Calu3 (cell line): ENCODE measurements at regions not wholly inside any gene's neighbourhood (a gene's known extent, or its start where the extent isn't known, plus 50 kb on each side); places are given as distances from the start of the nearest gene placed in this dataset.

Source experiments
- BruUV-seq: library from RNA; stranded (reverse); fragments of 400-500 nt; replicated peaks from 2 replicates; lab custom pipeline; 2021; lab: Mats Ljungman, UMichigan
- CTCF ChIA-PET: fragments of 300-600 bp; sonication (Branson Sonifier 250); formaldehyde crosslinking; loops from one replicate; lab custom pipeline; 2022; ENCODE audit warnings: antibody characterized with exemption; lab: Charles Lee
- DNase-seq: peaks from one replicate; pipeline ENCODE4 v3.0.0; 2022
- H3K27ac Mint-ChIP-seq: one replicate; pipeline ENCODE4 v1.8.0; 2022; ENCODE audit warnings: mixed read lengths; ENCODE audit not compliant: unreplicated experiment
- H3K27me3 Mint-ChIP-seq: one replicate; pipeline ENCODE4 v1.8.0; 2022; ENCODE audit warnings: mixed read lengths; ENCODE audit not compliant: unreplicated experiment
- H3K36me3 Mint-ChIP-seq: one replicate; pipeline ENCODE4 v1.8.0; 2022; ENCODE audit warnings: mild to moderate bottlenecking, moderate library complexity, mixed read lengths; ENCODE audit not compliant: insufficient read depth, unreplicated experiment
- H3K4me1 Mint-ChIP-seq: one replicate; pipeline ENCODE4 v1.8.0; 2022; ENCODE audit warnings: mild to moderate bottlenecking, low read depth, mixed read lengths; ENCODE audit not compliant: unreplicated experiment
- H3K4me3 Mint-ChIP-seq: one replicate; pipeline ENCODE4 v1.8.0; 2022; ENCODE audit warnings: mild to moderate bottlenecking, low read depth, moderate library complexity, mixed read lengths; ENCODE audit not compliant: unreplicated experiment
- H3K9me3 Mint-ChIP-seq: one replicate; pipeline ENCODE4 v1.8.0; 2022; ENCODE audit warnings: low read depth, mixed read lengths; ENCODE audit not compliant: unreplicated experiment
- intact Hi-C: fragments of 100-400 bp; cut with micrococcal nuclease; formaldehyde crosslinking; loops from one replicate; pipeline ENCODE4 v1.10.0; 2022; ENCODE audit not compliant: unreplicated experiment
- TF ChIP-seq, protein P1 (sequence below): fragments of 200-600 bp; IDR thresholded peaks from one replicate; pipeline ENCODE4 v1.8.0; 2022; ENCODE audit warnings: antibody characterized with exemption; ENCODE audit not compliant: unreplicated experiment

DNA sequence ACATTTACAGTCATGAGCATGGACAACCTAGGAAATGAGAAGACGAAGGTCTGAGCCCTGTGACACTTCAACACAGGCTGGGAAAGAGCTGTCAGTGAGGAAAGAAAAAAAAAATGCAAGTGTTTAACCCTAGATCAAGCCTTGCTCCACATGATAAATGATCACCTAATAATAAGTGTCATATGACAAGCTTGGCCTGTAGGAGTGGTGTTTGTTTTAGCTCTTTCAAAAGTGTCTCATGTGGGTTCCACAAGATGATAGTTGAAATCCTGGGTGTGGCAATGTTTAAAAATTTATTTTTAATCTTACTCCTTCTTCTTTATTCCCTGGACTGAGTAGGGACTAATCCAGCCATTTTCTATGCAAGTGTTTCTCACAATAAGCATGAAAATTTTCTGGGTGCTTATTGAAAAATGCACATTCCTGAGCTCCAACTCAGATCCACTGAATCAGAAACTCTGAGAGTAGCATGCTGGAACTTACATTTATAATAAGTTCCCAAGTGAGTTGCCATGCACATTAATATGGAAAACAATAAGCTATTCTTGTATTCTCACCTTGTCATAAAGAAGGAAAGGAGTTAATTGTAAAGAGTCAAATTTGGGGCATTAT is 138.3 kb downstream of the AREG start:
- no TSS peak for BruUV-seq
- CTCF ChIA-PET = interaction anchor here (0.8 to 1.2 kb wide), 4 partner anchors 13 to 39 kb away, joined by 3 to 5 read pairs (median 3); no protein-coding TSS in a partner anchor
- no peaks in the 10 kb centered on the region for H3K36me3 Mint-ChIP-seq
- H3K9me3 Mint-ChIP-seq = no peaks in the 10 kb centered on the region
- H3K27me3 Mint-ChIP-seq = no peaks in the 10 kb centered on the region
- TF ChIP-seq, protein P1, sequence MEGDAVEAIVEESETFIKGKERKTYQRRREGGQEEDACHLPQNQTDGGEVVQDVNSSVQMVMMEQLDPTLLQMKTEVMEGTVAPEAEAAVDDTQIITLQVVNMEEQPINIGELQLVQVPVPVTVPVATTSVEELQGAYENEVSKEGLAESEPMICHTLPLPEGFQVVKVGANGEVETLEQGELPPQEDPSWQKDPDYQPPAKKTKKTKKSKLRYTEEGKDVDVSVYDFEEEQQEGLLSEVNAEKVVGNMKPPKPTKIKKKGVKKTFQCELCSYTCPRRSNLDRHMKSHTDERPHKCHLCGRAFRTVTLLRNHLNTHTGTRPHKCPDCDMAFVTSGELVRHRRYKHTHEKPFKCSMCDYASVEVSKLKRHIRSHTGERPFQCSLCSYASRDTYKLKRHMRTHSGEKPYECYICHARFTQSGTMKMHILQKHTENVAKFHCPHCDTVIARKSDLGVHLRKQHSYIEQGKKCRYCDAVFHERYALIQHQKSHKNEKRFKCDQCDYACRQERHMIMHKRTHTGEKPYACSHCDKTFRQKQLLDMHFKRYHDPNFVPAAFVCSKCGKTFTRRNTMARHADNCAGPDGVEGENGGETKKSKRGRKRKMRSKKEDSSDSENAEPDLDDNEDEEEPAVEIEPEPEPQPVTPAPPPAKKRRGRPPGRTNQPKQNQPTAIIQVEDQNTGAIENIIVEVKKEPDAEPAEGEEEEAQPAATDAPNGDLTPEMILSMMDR = no peak
- intact Hi-C loops = loop anchor here (5.0 kb wide), 1 partner anchor 36 kb away; no protein-coding TSS in a partner anchor
- peaks cover 37% of the 10 kb centered on the region for H3K4me1 Mint-ChIP-seq
- no peak overlapping the region for H3K4me3 Mint-ChIP-seq
- peak overlapping the region; percentile 36 for H3K27ac Mint-ChIP-seq
- no peak for DNase-seq

DNA sequence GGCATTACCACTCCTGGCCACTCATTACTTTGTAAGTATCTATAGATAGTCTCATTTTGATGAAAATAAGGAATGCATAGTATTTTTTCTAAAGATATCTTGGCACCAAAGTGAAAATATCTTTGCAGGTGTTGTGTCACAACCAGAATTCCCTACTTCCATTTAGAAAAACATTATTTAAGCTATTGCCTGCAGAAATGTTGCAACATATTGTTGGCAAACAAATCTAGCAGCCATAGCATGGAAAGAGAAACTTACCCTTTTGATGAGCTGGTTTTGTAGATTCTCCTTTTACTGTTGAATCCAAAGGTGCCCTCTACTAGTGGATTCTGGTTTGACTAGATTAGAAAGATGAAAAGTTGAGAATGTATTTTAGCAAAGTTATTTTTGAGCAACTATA is 138.8 kb downstream of the AREG start:
- H3K27me3 Mint-ChIP-seq = no peaks in the 10 kb centered on the region
- peaks cover 37% of the 10 kb centered on the region for H3K4me1 Mint-ChIP-seq
- TF ChIP-seq, protein P1 = no peak
- no TSS peak for BruUV-seq
- H3K36me3 Mint-ChIP-seq = no peaks in the 10 kb centered on the region
- peak overlapping the region; percentile 1 for H3K27ac Mint-ChIP-seq
- DNase-seq = no peak
- H3K9me3 Mint-ChIP-seq = no peaks in the 10 kb centered on the region
- no peak overlapping the region for H3K4me3 Mint-ChIP-seq
- intact Hi-C loops = loop anchor here (5.0 kb wide), 1 partner anchor 36 kb away; no protein-coding TSS in a partner anchor
- CTCF ChIA-PET = interaction anchor here (0.8 to 1.2 kb wide), 4 partner anchors 14 to 39 kb away, joined by 3 to 5 read pairs (median 3); no protein-coding TSS in a partner anchor

DNA sequence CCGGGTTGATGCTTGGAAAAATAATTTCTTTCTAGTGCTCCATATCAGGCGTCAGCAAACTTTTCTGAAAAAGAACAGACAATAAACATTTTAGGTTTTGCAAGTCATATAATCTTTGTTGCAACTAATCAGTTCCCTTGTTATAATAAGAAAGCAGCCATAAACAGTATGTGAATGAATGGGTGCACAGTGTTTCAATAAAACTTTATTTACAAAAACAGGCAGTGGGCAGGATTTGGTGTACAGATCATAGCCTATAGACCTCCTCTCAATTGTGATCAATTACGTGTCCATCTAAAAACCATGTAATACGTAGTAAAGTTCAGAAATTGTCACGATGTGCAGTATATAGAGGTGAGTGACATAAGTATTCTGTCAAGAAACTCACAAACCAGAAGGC is 143.4 kb downstream of the AREG start:
- H3K27me3 Mint-ChIP-seq = no peaks in the 10 kb centered on the region
- no peak overlapping the region for H3K27ac Mint-ChIP-seq
- peaks cover 4% of the 10 kb centered on the region for H3K9me3 Mint-ChIP-seq
- H3K36me3 Mint-ChIP-seq = no peaks in the 10 kb centered on the region
- no TSS peak for BruUV-seq
- intact Hi-C loops = no loop called here
- CTCF ChIA-PET = no interaction called here
- no peak overlapping the region for H3K4me3 Mint-ChIP-seq
- H3K4me1 Mint-ChIP-seq = peaks cover 30% of the 10 kb centered on the region
- TF ChIP-seq, protein P1 = no peak
- DNase-seq = no peak

GRCh38 chr4:74590476-74590875 is 145.5 kb downstream of the AREG start:
- TF ChIP-seq, protein P1 = no peak
- CTCF ChIA-PET = no interaction called here
- no peak overlapping the region for H3K4me3 Mint-ChIP-seq
- intact Hi-C loops = no loop called here
- no peaks in the 10 kb centered on the region for H3K36me3 Mint-ChIP-seq
- DNase-seq = no peak
- H3K4me1 Mint-ChIP-seq = peaks cover 15% of the 10 kb centered on the region
- H3K27ac Mint-ChIP-seq = no peak overlapping the region
- no peaks in the 10 kb centered on the region for H3K27me3 Mint-ChIP-seq
- BruUV-seq = no TSS peak
- peaks cover 4% of the 10 kb centered on the region for H3K9me3 Mint-ChIP-seq
